ENCODE measurements at regions not wholly inside any gene's neighbourhood (a gene's known extent, or its start where the extent isn't known, plus 50 kb on each side); places are given as distances from the start of the nearest gene placed in this dataset.

- TF ChIP-seq, protein P1, sequence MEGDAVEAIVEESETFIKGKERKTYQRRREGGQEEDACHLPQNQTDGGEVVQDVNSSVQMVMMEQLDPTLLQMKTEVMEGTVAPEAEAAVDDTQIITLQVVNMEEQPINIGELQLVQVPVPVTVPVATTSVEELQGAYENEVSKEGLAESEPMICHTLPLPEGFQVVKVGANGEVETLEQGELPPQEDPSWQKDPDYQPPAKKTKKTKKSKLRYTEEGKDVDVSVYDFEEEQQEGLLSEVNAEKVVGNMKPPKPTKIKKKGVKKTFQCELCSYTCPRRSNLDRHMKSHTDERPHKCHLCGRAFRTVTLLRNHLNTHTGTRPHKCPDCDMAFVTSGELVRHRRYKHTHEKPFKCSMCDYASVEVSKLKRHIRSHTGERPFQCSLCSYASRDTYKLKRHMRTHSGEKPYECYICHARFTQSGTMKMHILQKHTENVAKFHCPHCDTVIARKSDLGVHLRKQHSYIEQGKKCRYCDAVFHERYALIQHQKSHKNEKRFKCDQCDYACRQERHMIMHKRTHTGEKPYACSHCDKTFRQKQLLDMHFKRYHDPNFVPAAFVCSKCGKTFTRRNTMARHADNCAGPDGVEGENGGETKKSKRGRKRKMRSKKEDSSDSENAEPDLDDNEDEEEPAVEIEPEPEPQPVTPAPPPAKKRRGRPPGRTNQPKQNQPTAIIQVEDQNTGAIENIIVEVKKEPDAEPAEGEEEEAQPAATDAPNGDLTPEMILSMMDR (IDR thresholded peaks at IDR 0.05; ENCODE audit: low read depth, low read length) = no peak
- DNase-seq = no peak
- H3K9me3 ChIP-seq = no peaks in the 10 kb centered on the region
- no peaks in the 10 kb centered on the region for H3K36me3 ChIP-seq
- no peaks in the 10 kb centered on the region for H3K4me1 ChIP-seq
- H3K4me3 ChIP-seq (ENCODE audit: low read depth, low read length) = no peak overlapping the region
- peaks cover 13% of the 10 kb centered on the region for H3K27me3 ChIP-seq
These were observed 109.5 kb upstream of the SHH start for GRCh38 chr7:155921804-155922066.

- Histone ChIP-seq H3K4me1 (no peaks in the 10 kb centered on the region), H3K9me3 (no peaks in the 10 kb centered on the region), H3K4me3 (ENCODE audit: low read depth, low read length) (no peak overlapping the region), H3K36me3 (no peaks in the 10 kb centered on the region), H3K27me3 (peaks cover 13% of the 10 kb centered on the region)
- TF ChIP-seq, protein P1 (IDR thresholded peaks at IDR 0.05; ENCODE audit: low read depth, low read length) = no peak
- DNase-seq = no peak
These were observed 109.0 kb upstream of the SHH start for GRCh38 chr7:155921086-155921803.

GRCh38 chr7:155920068-155920461 is 107.8 kb upstream of the SHH start:
- TF ChIP-seq, protein P1 (IDR thresholded peaks at IDR 0.05; ENCODE audit: low read depth, low read length) = no peak
- DNase-seq = no peak
- Histone ChIP-seq H3K4me3 (ENCODE audit: low read depth, low read length) (no peak overlapping the region), H3K36me3 (no peaks in the 10 kb centered on the region), H3K9me3 (no peaks in the 10 kb centered on the region), H3K4me1 (no peaks in the 10 kb centered on the region), H3K27me3 (peaks cover 13% of the 10 kb centered on the region)

DNA sequence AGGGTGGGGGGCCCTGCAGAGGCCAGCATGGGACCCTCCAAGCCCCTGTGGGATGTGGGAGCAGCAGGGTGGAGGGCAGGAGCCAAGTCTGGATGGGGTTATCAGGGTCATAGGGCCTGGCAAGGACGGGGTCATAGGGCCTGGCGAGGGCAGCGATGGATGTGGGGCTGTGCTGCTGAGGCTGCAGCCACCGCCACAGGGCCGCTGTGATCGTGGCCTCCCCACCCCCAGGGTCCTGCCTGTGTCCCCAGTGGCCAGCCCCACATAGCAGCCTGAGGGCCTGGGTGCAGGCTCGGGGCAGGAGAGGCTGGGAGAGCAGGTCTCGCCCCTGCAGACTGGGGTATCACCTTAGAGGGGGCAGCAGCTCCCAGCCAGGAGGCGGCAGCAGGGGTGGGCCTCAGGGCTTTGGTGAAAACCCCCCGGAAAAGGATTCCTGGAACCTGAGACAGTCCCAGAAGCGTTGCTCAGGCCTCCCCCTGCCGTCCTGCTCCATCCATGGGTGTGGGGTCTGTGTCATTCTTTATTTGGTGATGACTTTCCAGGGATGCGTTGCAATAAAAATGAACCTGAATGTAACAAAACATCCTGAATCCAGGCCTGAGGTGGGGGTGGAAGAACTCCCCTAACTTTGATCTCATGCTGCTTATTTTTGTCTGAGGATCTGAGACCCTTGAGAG is 107.3 kb upstream of the SHH start:
- Histone ChIP-seq H3K36me3 (no peaks in the 10 kb centered on the region), H3K9me3 (no peaks in the 10 kb centered on the region), H3K27me3 (peaks cover 13% of the 10 kb centered on the region), H3K4me1 (no peaks in the 10 kb centered on the region), H3K4me3 (ENCODE audit: low read depth, low read length) (no peak overlapping the region)
- DNase-seq = no peak
- TF ChIP-seq, protein P1 (IDR thresholded peaks at IDR 0.05; ENCODE audit: low read depth, low read length) = no peak

- Histone ChIP-seq H3K4me3 (ENCODE audit: low read depth, low read length) (no peak overlapping the region), H3K9me3 (no peaks in the 10 kb centered on the region), H3K36me3 (no peaks in the 10 kb centered on the region), H3K4me1 (no peaks in the 10 kb centered on the region), H3K27me3 (peaks cover 13% of the 10 kb centered on the region)
- DNase-seq = no peak
- TF ChIP-seq, protein P1 (IDR thresholded peaks at IDR 0.05; ENCODE audit: low read depth, low read length) = no peak
These were observed 106.6 kb upstream of the SHH start for GRCh38 chr7:155918720-155919390.
